ENCODE measurements at regions not wholly inside any gene's neighbourhood (a gene's known extent, or its start where the extent isn't known, plus 50 kb on each side); places are given as distances from the start of the nearest gene placed in this dataset.

GRCh38 chr2:23268467-23269263 is 116.3 kb upstream of the KLHL29 start:
- Histone ChIP-seq H3K79me2 (ENCODE audit: control insufficient read depth, low read length) (no peaks in the 10 kb centered on the region), H3K4me3 (ENCODE audit: low read length) (no peak overlapping the region), H3K4me2 (ENCODE audit: low read length) (no peak overlapping the region), H3F3A (ENCODE audit: control insufficient read depth, insufficient read depth) (no peaks in the 10 kb centered on the region), H3K27me3 (ENCODE audit: control insufficient read depth, low read length) (no peaks in the 10 kb centered on the region), H3K9me2 (replicated peaks; ENCODE audit: control insufficient read depth, low read length) (no peaks in the 10 kb centered on the region), H3K27ac (ENCODE audit: low read depth, low read length) (no peak overlapping the region), H3K4me1 (ENCODE audit: control insufficient read depth, low read length) (no peaks in the 10 kb centered on the region), H4K20me1 (ENCODE audit: control insufficient read depth, insufficient read depth, low read depth, low read length) (no peaks in the 10 kb centered on the region), H3K36me3 (ENCODE audit: control insufficient read depth, low read length) (no peaks in the 10 kb centered on the region), H3K9me3 (ENCODE audit: control insufficient read depth, insufficient read depth, low read length) (no peaks in the 10 kb centered on the region)
- TF ChIP-seq CTCF (IDR thresholded peaks at IDR 0.05; ENCODE audit: low read depth, low read length, poor library complexity, severe bottlenecking) = no peak
- no peak for TF ChIP-seq EZH2phosphoT487 (IDR thresholded peaks at IDR 0.05; ENCODE audit: borderline replicate concordance, low read length)

GRCh38 chr2:23269747-23270146 is 115.2 kb upstream of the KLHL29 start:
- no peak overlapping the region for H3K4me2 ChIP-seq (ENCODE audit: low read length)
- no peaks in the 10 kb centered on the region for H3F3A ChIP-seq (ENCODE audit: control insufficient read depth, insufficient read depth)
- H3K9me2 ChIP-seq (replicated peaks; ENCODE audit: control insufficient read depth, low read length) = no peaks in the 10 kb centered on the region
- TF ChIP-seq CTCF (IDR thresholded peaks at IDR 0.05; ENCODE audit: low read depth, low read length, poor library complexity, severe bottlenecking) (no peak), EZH2phosphoT487 (IDR thresholded peaks at IDR 0.05; ENCODE audit: borderline replicate concordance, low read length) (no peak)
- H3K4me1 ChIP-seq (ENCODE audit: control insufficient read depth, low read length) = no peaks in the 10 kb centered on the region
- H3K9me3 ChIP-seq (ENCODE audit: control insufficient read depth, insufficient read depth, low read length) = no peaks in the 10 kb centered on the region
- no peaks in the 10 kb centered on the region for H3K27me3 ChIP-seq (ENCODE audit: control insufficient read depth, low read length)
- no peaks in the 10 kb centered on the region for H4K20me1 ChIP-seq (ENCODE audit: control insufficient read depth, insufficient read depth, low read depth, low read length)
- no peak overlapping the region for H3K4me3 ChIP-seq (ENCODE audit: low read length)
- no peaks in the 10 kb centered on the region for H3K79me2 ChIP-seq (ENCODE audit: control insufficient read depth, low read length)
- H3K27ac ChIP-seq (ENCODE audit: low read depth, low read length) = no peak overlapping the region
- no peaks in the 10 kb centered on the region for H3K36me3 ChIP-seq (ENCODE audit: control insufficient read depth, low read length)

- Histone ChIP-seq H3K4me3 (ENCODE audit: low read length) (no peak overlapping the region), H3K4me1 (ENCODE audit: control insufficient read depth, low read length) (no peaks in the 10 kb centered on the region), H3K36me3 (ENCODE audit: control insufficient read depth, low read length) (no peaks in the 10 kb centered on the region), H3K79me2 (ENCODE audit: control insufficient read depth, low read length) (no peaks in the 10 kb centered on the region), H3K9me3 (ENCODE audit: control insufficient read depth, insufficient read depth, low read length) (no peaks in the 10 kb centered on the region), H3K27me3 (ENCODE audit: control insufficient read depth, low read length) (no peaks in the 10 kb centered on the region), H3K9me2 (replicated peaks; ENCODE audit: control insufficient read depth, low read length) (no peaks in the 10 kb centered on the region), H4K20me1 (ENCODE audit: control insufficient read depth, insufficient read depth, low read depth, low read length) (no peaks in the 10 kb centered on the region), H3F3A (ENCODE audit: control insufficient read depth, insufficient read depth) (no peaks in the 10 kb centered on the region), H3K4me2 (ENCODE audit: low read length) (no peak overlapping the region), H3K27ac (ENCODE audit: low read depth, low read length) (no peak overlapping the region)
- TF ChIP-seq CTCF (IDR thresholded peaks at IDR 0.05; ENCODE audit: low read depth, low read length, poor library complexity, severe bottlenecking) (no peak), EZH2phosphoT487 (IDR thresholded peaks at IDR 0.05; ENCODE audit: borderline replicate concordance, low read length) (no peak)
Observed at GRCh38 chr2:23270810-23271209, 114.2 kb upstream of the KLHL29 start.
